Upper lobe of left lung (tissue), 6 donors: ENCODE measurements at regions not wholly inside any gene's neighbourhood (a gene's known extent, or its start where the extent isn't known, plus 50 kb on each side); places are given as distances from the start of the nearest gene placed in this dataset.
"Not testable (repeated sequence)": the region's sequence is repeated elsewhere in the genome, so short reads cannot be mapped to it uniquely, and the experiment has no call there.

Experiments used
- ATAC-seq, 2 donors: fragments of 200-7000 bp; cut with Tn5 transposase; one replicate each; pipeline ENCODE4 v1.9.1; 2022; ENCODE audit warnings: mild to moderate bottlenecking in 2 of 2, moderate library complexity in 2 of 2; ENCODE audit not compliant: low FRiP score in 2 of 2
- DNase-seq, 2 donors: peaks; one replicate each; pipeline ENCODE4 v3.0.0-alpha.2; 2019 to 2020
- H3K27ac ChIP-seq, 4 donors: fragments of 200-600 bp; sonication (generic); one replicate each; pipeline ENCODE4 v1.5.1; 2016 to 2019
- H3K27me3 ChIP-seq, 4 donors: fragments of 200-600 bp; sonication (generic); one replicate each; pipeline ENCODE4 v1.5.1; 2017 to 2019
- H3K36me3 ChIP-seq, 4 donors: fragments of 200-600 bp; sonication (generic); one replicate each; pipeline ENCODE4 v1.5.1; 2016 to 2019
- H3K4me1 ChIP-seq, 4 donors: fragments of 200-600 bp; sonication (generic); one replicate each; pipeline ENCODE4 v1.5.1; 2018 to 2019
- H3K4me3 ChIP-seq, 4 donors: fragments of 200-600 bp; sonication (generic); one replicate each; pipeline ENCODE4 v1.5.1; 2017 to 2019; ENCODE audit warnings: mild to moderate bottlenecking in 2 of 4, moderate library complexity in 1 of 4
- H3K9me3 ChIP-seq, 4 donors: fragments of 200-600 bp; sonication (generic); one replicate each; pipeline ENCODE4 v1.5.1; 2018 to 2019
- EP300 ChIP-seq, 4 donors: sonication (generic); formaldehyde crosslinking; IDR thresholded peaks; one replicate each; pipeline ENCODE4 v1.5.1; 2017; ENCODE audit warnings: antibody characterized with exemption in 4 of 4, control low read depth in 2 of 4
- POLR2A ChIP-seq, 4 donors: fragments of 450-650 bp; IDR thresholded peaks; one replicate each; pipeline ENCODE4 v1.5.1; 2016 to 2017; ENCODE audit warnings: antibody characterized with exemption in 4 of 4, mild to moderate bottlenecking in 2 of 4
- POLR2AphosphoS5 ChIP-seq, 2 donors: sonication (generic); formaldehyde crosslinking; IDR thresholded peaks; one replicate each; pipeline ENCODE4 v1.5.1; 2017; ENCODE audit warnings: antibody characterized with exemption in 2 of 2
- WGBS, 2 donors: methylation state at CpG; one replicate each; pipeline ENCODE4 v1.1.5; 2017 to 2018; 5-methylcytosine and 5-hydroxymethylcytosine counted together
- TF ChIP-seq, protein P1 (sequence below), 6 experiments: fragments of 450-650 bp in 4 of 6; fragments of 200-600 bp in 2 of 6; sonication (generic) in 2 of 6; IDR thresholded peaks; one replicate each; pipeline ENCODE4 v1.5.1; 2016 to 2019; ENCODE audit warnings: antibody characterized with exemption in 6 of 6
- donor health status: DM: no; HTN: no; CAD: no; lungs with moderate emphysema.
- donor health status: DM: no; HTN: yes; CAD: no; lungs with severe emphysema.

DNA sequence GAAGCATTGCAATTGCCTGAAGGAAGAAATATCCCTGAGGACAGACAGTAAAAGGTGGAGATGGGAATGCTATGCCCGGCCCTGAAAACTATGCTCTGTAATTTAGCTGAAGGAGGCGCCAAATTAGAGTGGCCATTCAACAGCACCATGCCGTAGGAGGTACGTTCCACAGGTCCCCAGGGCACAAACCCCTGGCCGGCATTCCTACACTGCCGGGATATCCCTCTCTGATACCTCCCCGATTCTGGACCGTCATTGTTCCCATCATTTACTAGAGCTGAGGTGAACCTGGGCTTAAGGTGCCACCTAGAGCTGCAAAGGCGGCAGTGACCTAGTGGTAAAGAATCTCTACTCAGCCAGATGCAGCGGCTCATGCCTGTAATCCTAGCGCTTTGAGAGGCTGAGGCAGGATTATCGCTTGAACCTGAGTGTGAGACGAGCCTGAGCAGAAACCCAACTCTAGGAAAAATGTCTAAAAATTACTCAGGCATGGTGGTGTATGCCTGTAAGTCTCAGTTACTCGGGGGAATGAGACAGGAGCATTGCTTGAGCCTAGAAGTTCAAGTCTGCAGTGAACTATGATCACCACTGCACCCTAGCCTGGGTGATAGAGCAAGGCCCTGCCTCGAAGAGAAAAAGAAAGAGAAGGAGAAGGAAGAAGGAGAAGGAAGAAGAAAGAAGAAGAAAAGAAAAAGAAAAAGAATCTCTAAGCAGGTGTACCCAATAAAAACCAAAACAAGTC lies 53.0 kb upstream of the TNKS2 start:
- ATAC-seq (no peak), DNase-seq (no peak)
- WGBS, 2 donors = 54 to 58% methylated on average over 14 to 15 of the region's 15 CpGs
- no peak for TF ChIP-seq POLR2AphosphoS5 (IDR thresholded peaks at IDR 0.05)
- TF ChIP-seq, protein P1, sequence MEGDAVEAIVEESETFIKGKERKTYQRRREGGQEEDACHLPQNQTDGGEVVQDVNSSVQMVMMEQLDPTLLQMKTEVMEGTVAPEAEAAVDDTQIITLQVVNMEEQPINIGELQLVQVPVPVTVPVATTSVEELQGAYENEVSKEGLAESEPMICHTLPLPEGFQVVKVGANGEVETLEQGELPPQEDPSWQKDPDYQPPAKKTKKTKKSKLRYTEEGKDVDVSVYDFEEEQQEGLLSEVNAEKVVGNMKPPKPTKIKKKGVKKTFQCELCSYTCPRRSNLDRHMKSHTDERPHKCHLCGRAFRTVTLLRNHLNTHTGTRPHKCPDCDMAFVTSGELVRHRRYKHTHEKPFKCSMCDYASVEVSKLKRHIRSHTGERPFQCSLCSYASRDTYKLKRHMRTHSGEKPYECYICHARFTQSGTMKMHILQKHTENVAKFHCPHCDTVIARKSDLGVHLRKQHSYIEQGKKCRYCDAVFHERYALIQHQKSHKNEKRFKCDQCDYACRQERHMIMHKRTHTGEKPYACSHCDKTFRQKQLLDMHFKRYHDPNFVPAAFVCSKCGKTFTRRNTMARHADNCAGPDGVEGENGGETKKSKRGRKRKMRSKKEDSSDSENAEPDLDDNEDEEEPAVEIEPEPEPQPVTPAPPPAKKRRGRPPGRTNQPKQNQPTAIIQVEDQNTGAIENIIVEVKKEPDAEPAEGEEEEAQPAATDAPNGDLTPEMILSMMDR (IDR thresholded peaks at IDR 0.05) = peak in 1 of 6 experiments; percentile 12
- Histone ChIP-seq H3K4me1 (no peaks in the 10 kb centered on the region), H3K9me3 (no peaks in the 10 kb centered on the region), H3K27me3 (no peaks in the 10 kb centered on the region), H3K27ac (no peak overlapping the region), H3K4me3 (no peak overlapping the region), H3K36me3 (no peaks in the 10 kb centered on the region)

DNA sequence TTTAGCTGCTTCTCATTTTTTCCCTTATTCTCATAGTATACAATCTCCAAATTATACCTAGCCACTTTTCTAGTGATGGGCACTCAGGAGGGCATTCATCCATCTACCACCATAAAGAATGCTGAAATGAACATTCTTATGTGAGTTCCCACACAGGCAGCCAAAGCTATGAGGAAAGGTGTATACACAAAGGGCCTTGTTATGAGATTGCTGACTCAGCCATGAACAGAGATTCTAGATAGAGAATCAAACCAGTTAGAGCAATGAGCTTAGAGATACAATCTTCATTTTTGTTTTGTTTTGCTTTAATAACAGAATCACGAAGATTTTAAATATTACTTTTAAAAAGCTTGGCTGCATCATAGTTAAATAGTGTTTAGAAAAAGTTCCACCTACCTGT lies 54.8 kb upstream of the TNKS2 start:
- Histone ChIP-seq H3K4me3 (no peak overlapping the region), H3K36me3 (no peaks in the 10 kb centered on the region), H3K27me3 (no peaks in the 10 kb centered on the region), H3K27ac (no peak overlapping the region), H3K9me3 (no peaks in the 10 kb centered on the region), H3K4me1 (no peaks in the 10 kb centered on the region)
- 82 to 88% methylated on average over 1 of the region's 1 CpG for WGBS, 2 donors
- DNase-seq = no peak
- TF ChIP-seq EP300 (IDR thresholded peaks at IDR 0.05) = no peak
- TF ChIP-seq, protein P1 (IDR thresholded peaks at IDR 0.05) = no peak
- TF ChIP-seq POLR2AphosphoS5 (IDR thresholded peaks at IDR 0.05) = no peak
- TF ChIP-seq POLR2A (IDR thresholded peaks at IDR 0.05) = no peak
- no peak for ATAC-seq

DNA sequence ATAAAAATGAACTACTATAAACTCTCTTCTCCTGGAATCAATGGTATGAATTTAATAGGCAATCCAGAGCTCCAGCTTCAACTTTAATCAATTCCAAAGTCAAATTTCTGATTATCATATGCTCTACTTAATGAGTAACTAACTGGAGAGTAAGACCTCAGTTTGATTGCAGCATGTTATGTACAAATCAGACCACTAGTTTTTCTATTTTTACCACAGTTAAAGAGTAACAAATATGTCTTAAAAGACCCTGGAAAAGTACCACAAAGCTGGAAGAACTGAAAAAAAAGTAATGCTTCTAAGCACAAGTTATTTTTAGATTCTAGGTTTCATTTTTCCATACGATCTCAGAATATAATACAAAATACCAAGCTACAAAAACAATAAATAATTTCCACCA lies 56.0 kb upstream of the TNKS2 start:
- Histone ChIP-seq H3K27me3 (no peaks in the 10 kb centered on the region), H3K4me3 (no peak overlapping the region), H3K36me3 (no peaks in the 10 kb centered on the region), H3K27ac (no peak overlapping the region), H3K4me1 (no peaks in the 10 kb centered on the region), H3K9me3 (no peaks in the 10 kb centered on the region)
- DNase-seq = no peak
- TF ChIP-seq, protein P1 (IDR thresholded peaks at IDR 0.05) = no peak
- TF ChIP-seq POLR2A (IDR thresholded peaks at IDR 0.05) = no peak
- no peak for TF ChIP-seq POLR2AphosphoS5 (IDR thresholded peaks at IDR 0.05)
- no peak for TF ChIP-seq EP300 (IDR thresholded peaks at IDR 0.05)
- 20 to 23% methylated on average over 1 of the region's 1 CpG for WGBS, 2 donors
- no peak for ATAC-seq

DNA sequence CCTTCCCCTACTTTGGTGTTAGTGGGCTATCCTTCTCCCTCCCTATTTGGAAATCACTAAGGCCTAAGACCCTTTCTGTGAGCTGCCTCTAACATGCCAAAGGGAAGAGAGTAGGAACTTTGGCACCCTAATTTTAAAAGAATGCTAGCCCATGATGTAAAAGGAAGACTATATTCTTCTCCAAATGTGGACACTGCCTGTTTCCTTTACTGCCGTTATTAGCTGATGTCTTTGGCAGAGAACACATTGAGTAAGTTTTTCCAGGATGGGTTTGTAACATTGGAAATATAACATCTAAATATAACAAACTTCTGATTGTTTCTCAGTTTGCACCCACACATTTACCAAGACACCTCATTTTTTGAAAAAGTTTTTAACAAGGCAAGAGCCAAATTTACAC lies 56.9 kb upstream of the TNKS2 start:
- Histone ChIP-seq H3K27me3 (no peaks in the 10 kb centered on the region), H3K9me3 (no peaks in the 10 kb centered on the region), H3K36me3 (no peaks in the 10 kb centered on the region), H3K4me1 (no peaks in the 10 kb centered on the region), H3K27ac (no peak overlapping the region), H3K4me3 (no peak overlapping the region)
- DNase-seq = no peak
- TF ChIP-seq POLR2AphosphoS5 (IDR thresholded peaks at IDR 0.05) (no peak), POLR2A (IDR thresholded peaks at IDR 0.05) (no peak), EP300 (IDR thresholded peaks at IDR 0.05) (no peak)
- TF ChIP-seq, protein P1 (IDR thresholded peaks at IDR 0.05) = no peak
- WGBS, 2 donors = 33 to 41% methylated on average over 1 of the region's 1 CpG
- ATAC-seq = no peak

DNA sequence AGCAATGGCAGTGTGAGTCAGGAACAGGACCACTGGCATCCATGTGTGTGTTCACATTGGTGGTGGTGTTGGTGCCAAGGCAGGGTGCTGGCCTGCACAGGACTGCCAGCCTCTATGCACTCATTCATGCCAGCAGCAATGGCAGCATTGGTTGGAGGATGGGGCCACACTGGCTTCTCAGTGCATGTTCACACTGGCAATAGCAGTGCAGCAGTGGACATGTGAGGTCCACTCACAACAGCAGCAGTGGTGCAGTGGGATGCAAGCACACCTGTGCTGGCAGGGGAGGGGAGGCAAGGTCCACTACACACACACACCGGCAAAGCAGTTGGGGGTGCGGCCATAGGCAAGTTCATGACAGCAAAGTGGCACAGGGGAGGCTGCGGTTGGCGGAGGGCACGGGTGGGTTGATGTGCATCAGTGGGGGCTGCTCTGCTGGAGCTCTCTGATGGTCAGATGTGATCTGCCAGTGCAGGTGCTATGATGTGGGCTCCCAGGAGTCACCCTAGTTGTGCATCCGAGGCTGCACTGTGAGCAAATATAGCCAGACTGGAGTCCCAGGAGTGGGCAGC lies 57.8 kb upstream of the TNKS2 start:
- DNase-seq (peak in 1 of 2 donors; percentile 50), ATAC-seq (peak in 1 of 2 donors; percentile 43)
- 100% methylated on average over 5 to 6 of the region's 6 CpGs for WGBS, 2 donors
- Histone ChIP-seq H3K9me3 (no peaks in the 10 kb centered on the region), H3K27me3 (no peaks in the 10 kb centered on the region), H3K27ac (no peak overlapping the region), H3K4me1 (no peaks in the 10 kb centered on the region), H3K4me3 (no peak overlapping the region), H3K36me3 (no peaks in the 10 kb centered on the region)
- no peak for TF ChIP-seq POLR2AphosphoS5 (IDR thresholded peaks at IDR 0.05)
- TF ChIP-seq, protein P1 (IDR thresholded peaks at IDR 0.05) = no peak
- no peak for TF ChIP-seq POLR2A (IDR thresholded peaks at IDR 0.05)
- no peak for TF ChIP-seq EP300 (IDR thresholded peaks at IDR 0.05)

DNA sequence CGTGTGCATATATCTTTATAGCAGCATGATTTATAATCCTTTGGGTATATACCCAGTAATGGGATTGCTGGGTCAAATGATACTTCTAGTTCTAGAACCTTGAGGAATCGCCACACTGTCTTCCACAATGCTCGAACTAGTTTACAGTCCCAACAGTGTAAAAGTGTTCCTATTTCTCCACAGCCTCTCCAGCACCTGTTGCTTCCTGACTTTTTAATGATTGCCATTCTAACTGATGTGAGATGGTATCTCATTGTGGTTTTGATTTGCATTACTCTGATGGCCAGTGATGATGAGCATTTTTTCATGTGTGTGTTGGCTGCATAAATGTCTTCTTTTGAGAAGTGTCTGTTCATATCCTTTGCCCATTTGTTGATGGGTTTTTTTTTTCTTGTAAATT lies 66.0 kb upstream of the TNKS2 start:
- not testable (repeated sequence) for H3K36me3 ChIP-seq, H3K9me3 ChIP-seq, ATAC-seq, H3K27me3 ChIP-seq, H3K27ac ChIP-seq, H3K4me1 ChIP-seq, H3K4me3 ChIP-seq, DNase-seq
- WGBS, 2 donors = 83 to 93% methylated on average over 3 of the region's 3 CpGs

DNA sequence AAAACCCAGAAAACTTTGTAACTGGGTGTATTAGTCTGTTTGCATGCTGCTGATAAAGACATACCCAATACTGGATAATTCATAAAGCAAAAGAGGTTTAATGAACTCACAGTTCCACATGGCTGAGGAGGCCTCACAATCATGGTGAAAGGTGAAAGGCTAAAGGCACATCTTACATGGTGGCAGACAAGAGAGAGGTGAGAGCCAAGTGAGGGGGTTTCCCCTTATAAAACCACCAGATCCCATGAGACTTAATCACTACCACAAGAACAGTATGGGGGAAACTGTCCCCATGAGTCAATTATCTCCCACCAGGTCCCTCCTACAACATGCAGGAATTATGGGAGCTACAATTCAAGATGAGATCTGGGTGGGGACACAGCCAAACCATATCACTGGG lies 68.9 kb upstream of the TNKS2 start:
- H3K36me3 ChIP-seq, DNase-seq, ATAC-seq: not testable (repeated sequence)

More for the DNA sequence above, 68.9 kb upstream of the TNKS2 start:
- not testable (repeated sequence) for H3K27ac ChIP-seq, H3K27me3 ChIP-seq, H3K4me3 ChIP-seq, H3K9me3 ChIP-seq, H3K4me1 ChIP-seq
